ENCODE measurements at regions not wholly inside any gene's neighbourhood (a gene's known extent, or its start where the extent isn't known, plus 50 kb on each side); places are given as distances from the start of the nearest gene placed in this dataset.
"Not testable (repeated sequence)": the region's sequence is repeated elsewhere in the genome, so short reads cannot be mapped to it uniquely, and the experiment has no call there.

- DNase-seq = no peak
Measured at GRCh38 chr1:81738875-81739274, 61.9 kb upstream of the ADGRL2 start.

DNA sequence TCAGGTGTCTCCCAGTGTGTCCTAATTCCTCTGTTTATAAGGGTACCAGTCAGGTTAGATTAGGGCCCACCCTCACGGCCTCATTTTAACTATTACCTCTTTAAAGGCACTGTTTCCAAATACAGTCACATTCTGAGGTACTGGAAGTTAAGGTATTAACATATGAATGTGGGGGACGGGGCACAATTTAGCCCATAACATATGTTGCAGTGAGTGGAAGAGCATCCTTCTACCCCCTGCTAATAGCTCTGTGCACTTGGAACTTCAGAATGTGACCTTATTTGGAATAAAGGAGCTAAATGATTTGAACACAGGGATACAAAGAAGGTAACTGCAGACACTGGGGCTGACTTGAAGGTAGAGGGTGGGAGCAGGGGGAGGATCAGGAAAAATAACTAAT is 67.3 kb upstream of the ADGRL2 start:
- DNase-seq = no peak

GRCh38 chr1:81731989-81732388 is 68.7 kb upstream of the ADGRL2 start:
- no peak for DNase-seq

DNA sequence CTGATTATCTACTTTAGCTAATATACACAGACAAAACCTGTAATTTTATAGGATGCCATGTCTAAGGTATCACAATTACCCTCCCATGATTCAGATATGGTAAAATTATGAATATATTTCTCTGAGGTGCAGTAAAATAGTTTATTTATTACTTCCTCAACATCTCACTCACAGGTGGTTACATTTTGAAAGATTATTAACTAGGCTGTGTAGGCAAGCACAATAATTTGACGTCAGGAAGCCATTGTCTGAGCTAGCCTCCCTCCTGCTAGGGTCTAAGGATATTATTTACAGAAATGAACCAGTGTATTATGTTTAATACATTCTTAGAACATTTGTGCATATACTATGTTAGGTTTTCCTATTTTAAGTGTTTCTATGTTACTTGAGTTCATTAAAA is 69.9 kb upstream of the ADGRL2 start:
- DNase-seq = no peak

- DNase-seq = not testable (repeated sequence)
Measured at GRCh38 chr1:81730299-81730698, 70.4 kb upstream of the ADGRL2 start.

DNA sequence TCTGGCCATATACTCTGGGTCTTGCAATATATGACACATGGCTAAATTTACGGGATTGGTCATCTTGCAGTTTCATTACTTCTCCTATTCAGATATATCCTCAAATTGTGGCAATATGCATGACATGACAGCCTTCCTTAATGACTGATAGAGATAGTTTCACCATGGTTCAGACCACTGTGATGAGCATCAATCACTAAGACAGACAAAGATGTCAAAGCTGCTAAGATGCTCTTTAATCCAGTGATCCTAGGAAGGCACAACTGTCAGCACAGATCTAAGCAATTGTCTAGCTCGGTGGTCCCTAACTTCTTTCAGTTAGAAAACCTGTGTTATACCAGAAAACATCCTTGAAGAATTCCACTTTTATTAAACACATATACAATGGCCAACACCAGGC is 70.9 kb upstream of the ADGRL2 start:
- DNase-seq = no peak

DNA sequence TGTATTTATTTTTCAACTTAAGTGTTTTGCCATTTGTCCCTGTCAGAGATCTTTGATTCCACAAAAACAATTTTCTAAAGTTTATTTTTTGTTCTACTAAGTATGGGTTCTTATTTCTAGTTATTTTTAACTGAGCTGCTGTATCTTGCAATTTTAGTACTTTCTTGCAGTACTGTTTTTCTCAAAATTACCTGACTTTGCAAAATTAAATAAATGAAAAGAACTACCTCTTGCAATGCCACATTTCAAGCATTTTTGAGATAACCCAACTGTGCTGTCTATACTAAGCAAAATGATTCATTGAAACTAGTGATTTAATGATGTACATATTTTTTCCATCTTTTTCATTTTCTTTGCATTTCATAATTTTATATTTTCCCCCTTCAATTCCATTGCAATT is 71.5 kb upstream of the ADGRL2 start:
- no peak for DNase-seq

DNA sequence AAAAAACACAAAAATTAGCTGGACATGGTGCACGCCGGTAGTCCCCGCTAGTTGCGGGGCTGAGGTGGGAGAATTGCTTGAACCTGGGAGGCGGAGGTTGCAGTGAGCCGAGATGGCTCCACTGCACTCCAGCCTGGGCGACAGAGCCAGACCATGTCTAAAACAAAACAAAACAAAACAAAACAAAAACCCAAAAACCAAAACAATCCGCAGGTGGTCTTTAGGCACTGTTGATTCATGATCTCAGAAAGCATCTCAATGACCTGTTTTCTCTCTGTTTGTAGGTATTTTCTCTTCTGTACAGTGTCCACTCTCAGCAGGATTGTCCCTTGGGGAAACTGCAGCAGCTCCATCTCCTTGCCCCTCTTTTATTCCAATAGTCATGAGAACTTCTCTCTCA is 74.9 kb upstream of the ADGRL2 start:
- DNase-seq = no peak

DNA sequence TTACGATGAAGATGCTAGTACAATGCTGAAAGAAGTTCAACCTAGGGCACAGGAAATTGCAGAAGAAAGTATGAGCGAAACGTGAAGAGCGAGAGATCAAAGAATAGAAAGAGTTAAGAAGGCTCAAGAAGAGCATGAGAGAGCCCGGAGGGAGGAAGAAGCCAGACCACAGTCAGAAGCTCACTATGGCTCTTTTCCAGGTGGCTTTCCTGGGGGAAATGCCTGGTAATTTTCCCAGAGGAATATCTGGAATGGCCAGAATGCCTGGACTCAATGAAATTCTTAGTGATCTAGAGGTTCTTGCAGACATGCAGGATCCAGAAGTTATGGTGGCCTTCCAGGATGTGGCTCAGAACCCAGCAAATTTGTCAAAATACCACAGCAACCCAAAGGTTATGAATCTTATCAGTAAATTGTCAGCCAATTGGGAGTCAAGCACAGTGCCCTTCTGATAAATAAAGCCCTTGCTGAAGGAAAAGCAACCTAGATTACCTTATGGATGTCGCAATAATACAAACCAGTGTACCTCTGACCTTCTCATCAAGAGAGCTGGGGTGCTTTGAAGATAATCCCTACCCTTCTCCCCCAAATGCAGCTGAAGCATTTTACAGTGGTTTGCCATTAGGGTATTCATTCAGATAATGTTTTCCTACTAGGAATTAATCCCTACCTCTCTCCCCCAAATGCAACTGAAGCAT is 78.0 kb upstream of the ADGRL2 start:
- not testable (repeated sequence) for DNase-seq

GRCh38 chr1:81720256-81720655 is 80.5 kb upstream of the ADGRL2 start:
- DNase-seq = not testable (repeated sequence)

DNA sequence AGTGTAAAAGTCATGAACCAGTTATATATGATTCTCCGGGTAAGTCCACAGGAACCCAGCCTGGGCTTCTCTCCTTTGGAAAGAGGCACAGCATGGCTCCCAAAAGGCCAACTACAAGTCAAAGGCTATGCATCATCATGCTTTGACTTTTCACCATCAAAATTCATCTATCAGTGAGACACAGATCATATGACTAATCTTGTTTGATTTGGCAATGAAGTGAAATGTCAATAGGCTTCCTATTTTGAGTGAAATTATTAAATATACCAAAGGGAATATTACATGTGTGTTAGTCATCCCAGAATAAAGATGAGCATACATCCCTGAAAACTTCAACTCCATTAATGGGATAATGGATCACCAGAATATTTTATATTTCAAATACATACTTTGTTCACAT is 83.5 kb upstream of the ADGRL2 start:
- DNase-seq = no peak

- DNase-seq = no peak
Measured at GRCh38 chr1:81715391-81715790, 85.3 kb upstream of the ADGRL2 start.

GRCh38 chr1:81714636-81715035 is 86.1 kb upstream of the ADGRL2 start:
- DNase-seq = no peak

DNA sequence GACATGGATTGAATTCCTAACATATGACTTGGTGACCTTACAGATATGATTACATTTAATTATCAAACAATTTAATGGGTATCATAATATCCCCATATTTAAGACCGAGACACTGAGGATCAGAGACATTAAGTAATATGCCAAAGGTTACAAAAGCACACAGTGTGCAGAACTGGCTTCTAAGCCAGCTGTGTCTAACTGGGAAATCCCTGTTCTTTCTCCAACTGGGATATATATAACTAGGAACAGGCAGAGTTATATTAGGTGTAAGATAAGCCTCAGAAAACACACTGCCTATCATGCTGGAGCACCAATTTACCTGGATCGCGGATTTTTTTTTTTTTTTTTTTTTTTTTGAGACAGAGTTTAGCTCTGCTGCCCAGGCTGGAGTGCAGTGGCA is 88.3 kb upstream of the ADGRL2 start:
- no peak for DNase-seq

DNA sequence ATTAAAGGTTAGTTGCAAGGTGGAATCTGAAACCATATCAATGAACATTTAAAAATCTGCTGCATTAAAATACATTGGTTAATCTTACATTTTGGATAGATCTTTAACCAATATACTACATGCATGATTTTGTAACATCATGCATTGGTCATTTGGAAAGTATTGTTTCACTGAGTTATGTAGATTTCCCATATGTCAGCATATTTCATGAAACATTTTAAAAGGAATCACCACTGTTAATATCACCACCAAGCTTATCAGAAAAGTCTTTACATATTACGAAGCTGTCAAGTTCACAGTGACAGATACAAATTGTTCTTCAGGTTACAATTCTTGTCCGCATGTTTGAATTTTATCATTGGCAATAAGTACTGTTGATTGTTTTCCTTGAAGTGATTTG is 89.9 kb upstream of the ADGRL2 start:
- DNase-seq = no peak

DNA sequence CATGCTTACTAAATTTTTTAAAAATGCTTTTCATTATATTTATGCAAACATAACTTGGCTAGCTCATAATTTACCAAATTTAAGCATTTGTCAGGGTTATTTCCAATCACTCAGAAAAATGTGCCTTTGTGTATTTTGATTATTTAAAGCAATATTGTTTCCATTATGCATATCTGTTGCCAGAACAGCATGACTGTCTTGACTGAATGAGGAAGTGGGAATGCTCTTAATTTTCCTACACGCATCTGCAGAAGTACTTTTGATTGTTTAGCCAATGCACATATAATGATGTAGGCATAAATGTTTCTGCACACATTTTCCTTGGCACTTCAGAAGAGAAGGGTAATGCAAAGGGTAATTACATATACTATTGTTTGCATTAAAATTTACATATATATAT is 92.5 kb upstream of the ADGRL2 start:
- no peak for DNase-seq

- no peak for DNase-seq
Measured at GRCh38 chr1:81706650-81707435, 93.9 kb upstream of the ADGRL2 start.

DNA sequence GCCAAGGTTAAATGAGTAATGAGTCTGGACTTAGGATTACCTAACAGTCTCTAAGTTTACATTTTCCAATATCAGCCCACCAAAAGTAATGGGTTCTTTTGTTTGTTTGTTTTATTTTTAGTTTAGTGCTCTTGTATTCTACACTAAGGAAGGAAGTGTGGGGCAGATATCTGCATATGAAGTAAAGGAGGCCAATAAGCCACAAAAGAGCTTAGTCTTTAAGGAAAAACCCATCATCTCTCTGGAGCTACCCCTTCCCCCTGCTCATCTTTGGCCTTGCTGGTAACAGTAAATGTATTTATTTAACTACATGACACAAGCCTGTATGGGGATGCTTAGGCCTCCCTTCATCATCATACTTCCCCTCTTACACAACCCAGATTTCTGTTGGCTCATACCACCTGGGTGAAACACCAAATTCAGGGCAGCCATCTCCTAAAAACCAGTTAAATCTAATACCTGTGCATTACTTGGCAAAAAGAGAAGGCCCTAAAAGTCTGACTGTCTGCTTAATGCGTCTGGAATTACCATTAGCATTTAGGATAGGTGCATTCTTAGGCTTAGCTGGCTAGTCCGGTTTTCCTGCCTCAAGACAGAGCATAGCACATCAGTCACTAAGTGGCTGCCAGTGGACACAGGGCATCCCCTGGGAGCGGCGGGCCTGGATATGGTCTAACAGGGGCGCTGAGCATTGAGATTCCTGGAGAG is 96.8 kb upstream of the ADGRL2 start:
- DNase-seq = no peak

GRCh38 chr1:81703391-81703755 is 97.4 kb upstream of the ADGRL2 start:
- DNase-seq = no peak

- DNase-seq = no peak
Measured at GRCh38 chr1:81702903-81703302, 97.8 kb upstream of the ADGRL2 start.

DNA sequence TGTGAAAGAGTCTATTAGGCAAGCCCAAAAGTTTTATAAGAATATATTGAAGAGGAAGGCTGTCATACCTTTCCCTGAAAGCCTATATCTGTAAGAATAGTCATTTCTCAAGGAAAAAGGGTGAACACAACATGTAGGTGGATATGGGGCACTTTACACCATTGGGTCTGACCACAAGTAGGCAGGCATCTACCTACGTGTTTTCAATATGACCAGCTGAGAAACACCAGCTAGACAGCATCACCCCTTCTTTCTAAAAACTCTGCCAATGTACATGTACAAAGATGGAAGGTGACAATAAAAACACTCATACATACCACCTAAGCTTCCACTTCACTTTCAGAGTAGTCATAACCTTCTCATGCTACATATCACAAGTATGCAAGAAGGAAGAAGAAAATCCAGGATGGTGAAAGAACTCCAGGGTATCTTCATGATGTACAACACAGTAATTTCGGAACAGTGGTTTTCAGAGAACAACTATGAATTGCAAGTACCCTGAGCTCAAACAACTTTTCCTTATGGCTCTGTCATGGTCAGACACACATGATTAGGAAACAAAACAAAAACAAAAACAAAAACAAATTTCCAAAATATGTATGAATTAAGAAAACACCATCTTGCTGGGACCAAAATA is 98.5 kb upstream of the ADGRL2 start:
- no peak for DNase-seq

DNA sequence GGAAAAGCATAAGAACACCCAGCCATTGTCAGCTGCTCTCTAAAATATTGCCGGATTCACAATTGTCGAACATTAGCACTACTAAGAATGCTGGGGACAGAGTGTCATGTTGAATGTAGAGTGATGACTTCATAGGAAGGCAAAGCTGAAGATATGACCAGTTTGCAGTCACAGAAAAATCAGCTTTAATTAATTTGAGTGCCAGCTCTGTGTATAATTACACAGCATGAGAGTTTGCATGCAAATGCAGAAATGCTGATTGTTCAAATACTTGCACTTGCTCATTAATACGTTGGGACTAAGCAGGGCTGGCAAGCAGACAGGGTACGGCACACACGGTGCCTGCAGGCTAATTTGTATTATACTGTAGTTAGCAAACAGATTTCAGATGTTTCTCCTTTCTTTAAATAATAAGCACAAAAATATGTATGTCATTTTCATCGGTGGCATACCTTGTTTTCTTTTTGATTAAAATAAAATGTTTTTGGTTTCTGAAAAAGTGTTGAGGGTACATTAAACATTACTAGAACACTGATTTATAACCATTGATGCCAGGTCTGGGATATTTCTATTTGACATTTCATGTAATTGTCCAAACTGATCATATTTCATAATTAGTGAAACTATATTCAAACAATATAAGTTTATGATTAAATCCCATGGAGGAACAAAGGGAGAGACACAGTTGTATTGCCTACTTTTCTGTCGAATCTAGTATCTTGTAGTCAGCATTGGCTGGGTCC is 99.8 kb upstream of the ADGRL2 start:
- no peak for DNase-seq

DNA sequence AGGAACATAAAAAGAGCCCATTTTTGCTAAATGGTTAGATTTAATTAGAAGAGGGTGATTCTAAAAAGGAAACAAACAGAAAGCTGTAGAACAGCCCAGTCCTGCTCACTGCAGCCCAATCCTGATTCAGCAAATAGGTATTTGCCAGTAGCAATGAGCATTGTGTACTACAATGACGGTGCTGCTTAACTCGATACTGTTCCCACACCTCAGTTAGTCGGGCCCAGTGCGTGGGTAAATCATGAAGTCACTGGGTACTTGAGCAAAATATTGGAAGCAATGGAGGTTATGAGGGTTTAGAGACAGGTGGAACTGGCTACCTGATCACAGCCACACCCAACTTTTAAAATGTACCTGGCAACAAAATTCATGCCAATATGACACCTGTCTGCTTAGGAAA is 101.5 kb upstream of the ADGRL2 start:
- no peak for DNase-seq
